SK-N-SH (cell line): ENCODE measurements at regions not wholly inside any gene's neighbourhood (a gene's known extent, or its start where the extent isn't known, plus 50 kb on each side); places are given as distances from the start of the nearest gene placed in this dataset.

Experiments
- CTCF ChIA-PET: fragments of 300-600, 350-600 bp; formaldehyde crosslinking; extraction: SDS; loops from one replicate; lab custom pipeline; 2021; lab: Yijun Ruan, JAX
- POLR2A ChIA-PET: fragments of 350-600 bp; sonication (Branson Sonifier 250); formaldehyde crosslinking; extraction: SDS; loops from one replicate; lab custom pipeline; 2020; ENCODE audit warnings: antibody characterized with exemption, inconsistent platforms; lab: Yijun Ruan, JAX
- DNase-seq: peaks from one replicate; pipeline ENCODE4 v3.0.0; 2012
- H2AFZ ChIP-seq: fragments of 200-600 bp; sonication (generic); 2 replicates; pipeline ENCODE4 v1.8.1; 2016; ENCODE audit warnings: antibody characterized with exemption, mild to moderate bottlenecking, low read depth
- H3F3A ChIP-seq: fragments of 200-600 bp; sonication (generic); replicated peaks from 2 replicates; pipeline ENCODE3; 2016; ENCODE audit warnings: antibody characterized with exemption, mild to moderate bottlenecking; ENCODE audit not compliant: insufficient read depth
- H3K27ac ChIP-seq, 2 experiments: fragments of 200-500 bp in 1 of 2; fragments of 200-600 bp in 1 of 2; sonication (Bioruptor generic) in 1 of 2; sonication (generic), shearing (Covaris generic) in 1 of 2; 2 replicates each; pipeline versions ENCODE4 v1.5.1 to v1.6.1; 2014 to 2016; ENCODE audit warnings: low read depth in 2 of 2, inconsistent platforms in 1 of 2, low read length in 1 of 2, mild to moderate bottlenecking in 1 of 2, mixed read lengths in 1 of 2
- H3K27me3 ChIP-seq: fragments of 200-600 bp; sonication (generic), shearing (Covaris generic); 2 replicates; pipeline ENCODE4 v1.6.1; 2016; ENCODE audit warnings: mixed run types; ENCODE audit not compliant: insufficient read depth
- H3K36me3 ChIP-seq, 2 experiments: fragments of 200-500 bp in 1 of 2; fragments of 200-600 bp in 1 of 2; sonication (Bioruptor generic) in 1 of 2; sonication (generic) in 1 of 2; replicated peaks in 1 of 2; 2 replicates each; pipeline versions ENCODE3 to v1.5.1; 2014 to 2016; ENCODE audit warnings: low read length in 1 of 2, mild to moderate bottlenecking in 1 of 2; ENCODE audit not compliant: insufficient read depth in 2 of 2, control insufficient read depth in 1 of 2
- H3K4me1 ChIP-seq, 2 experiments: fragments of 200-500 bp in 1 of 2; fragments of 200-600 bp in 1 of 2; sonication (Bioruptor generic) in 1 of 2; sonication (generic), shearing (Covaris generic) in 1 of 2; 2 replicates each; pipeline versions ENCODE4 v1.5.1 to v1.6.1; 2014 to 2016; ENCODE audit warnings: low read depth in 1 of 2, low read length in 1 of 2, mixed run types in 1 of 2; ENCODE audit not compliant: insufficient read depth in 2 of 2, control insufficient read depth in 1 of 2
- H3K4me2 ChIP-seq: fragments of 200-600 bp; sonication (generic), shearing (Covaris generic); 2 replicates; pipeline ENCODE4 v1.6.1; 2017; ENCODE audit warnings: mixed run types
- H3K4me3 ChIP-seq, 2 experiments: fragments of 200-500 bp in 1 of 2; fragments of 200-600 bp in 1 of 2; sonication (Bioruptor generic) in 1 of 2; sonication (generic), shearing (Covaris generic) in 1 of 2; 2 replicates each; pipeline versions ENCODE4 v1.5.1 to v1.8.1; 2014 to 2016; ENCODE audit warnings: low read depth in 2 of 2, inconsistent platforms in 1 of 2, low read length in 1 of 2, mild to moderate bottlenecking in 1 of 2, mixed read lengths in 1 of 2, moderate library complexity in 1 of 2
- H3K79me2 ChIP-seq: fragments of 200-600 bp; sonication (generic); 2 replicates; pipeline ENCODE4 v1.8.1; 2017; ENCODE audit warnings: mild to moderate bottlenecking; ENCODE audit not compliant: insufficient read depth
- H3K9ac ChIP-seq: fragments of 200-600 bp; sonication (generic); 2 replicates; pipeline ENCODE4 v1.6.1; 2017; ENCODE audit warnings: mixed run types
- H3K9me2 ChIP-seq: fragments of 200-600 bp; sonication (generic); 2 replicates; pipeline ENCODE4 v1.6.1; 2017; ENCODE audit warnings: mixed run types
- H3K9me3 ChIP-seq: fragments of 200-600 bp; sonication (generic); 2 replicates; pipeline ENCODE4 v1.6.1; 2017; ENCODE audit warnings: mixed run types, mild to moderate bottlenecking, moderate library complexity
- H4K20me1 ChIP-seq: fragments of 200-600 bp; sonication (generic); 2 replicates; pipeline ENCODE4 v1.6.1; 2017; ENCODE audit warnings: mild to moderate bottlenecking, mixed run types; ENCODE audit not compliant: insufficient read depth
- CHD2 ChIP-seq: fragments of 150-350 bp; IDR thresholded peaks from 2 replicates; pipeline ENCODE4 v1.6.1; 2018; ENCODE audit warnings: low read length; ENCODE audit not compliant: partially characterized antibody
- ELF1 ChIP-seq: IDR thresholded peaks from 2 replicates; pipeline ENCODE4 v1.4.0; 2012
- FOSL2 ChIP-seq: IDR thresholded peaks from 2 replicates; pipeline ENCODE4 v1.4.0; 2012; ENCODE audit warnings: low read depth, mild to moderate bottlenecking, moderate library complexity, borderline replicate concordance
- FOXM1 ChIP-seq: IDR thresholded peaks from 2 replicates; pipeline ENCODE4 v1.4.0; 2012; ENCODE audit warnings: low read depth, mild to moderate bottlenecking
- MEF2A ChIP-seq: IDR thresholded peaks from 2 replicates; pipeline ENCODE4 v1.4.0; 2012; ENCODE audit warnings: low read depth, borderline replicate concordance
- PBX3 ChIP-seq: IDR thresholded peaks from 2 replicates; pipeline ENCODE4; 2012
- RCOR1 ChIP-seq: fragments of 150-350 bp; IDR thresholded peaks from 2 replicates; pipeline ENCODE4 v1.6.1; 2017; ENCODE audit warnings: antibody characterized with exemption, low read length
- REST ChIP-seq: IDR thresholded peaks from 2 replicates; pipeline ENCODE4 v1.6.1; 2012; ENCODE audit warnings: mild to moderate bottlenecking, low read depth, low read length, moderate library complexity
- RFX5 ChIP-seq: IDR thresholded peaks from 2 replicates; pipeline ENCODE4 v1.6.1; 2012; ENCODE audit warnings: mild to moderate bottlenecking, improper control_type of control experiment, low read length
- SIN3A ChIP-seq: IDR thresholded peaks from 2 replicates; pipeline ENCODE4 v1.6.1; 2012; ENCODE audit warnings: low read depth, mild to moderate bottlenecking, low read length, moderate library complexity, borderline replicate concordance
- SMC3 ChIP-seq: IDR thresholded peaks from 2 replicates; pipeline ENCODE4 v1.6.1; 2012; ENCODE audit warnings: low read depth, low read length, improper control_type of control experiment
- TAF1 ChIP-seq: IDR thresholded peaks from 2 replicates; pipeline ENCODE4 v1.6.1; 2012; ENCODE audit warnings: low read depth, mild to moderate bottlenecking, low read length, moderate library complexity, borderline replicate concordance
- TCF12 ChIP-seq: IDR thresholded peaks from 2 replicates; pipeline ENCODE4 v1.4.0; 2012
- USF1 ChIP-seq: IDR thresholded peaks from 2 replicates; pipeline ENCODE4 v1.4.0; 2012; ENCODE audit warnings: low read depth, borderline replicate concordance
- YY1 ChIP-seq: IDR thresholded peaks from 2 replicates; pipeline ENCODE4 v1.4.0; 2012; ENCODE audit warnings: low read depth, mild to moderate bottlenecking
- WGBS: methylation state at CpG from one replicate; pipeline ENCODE4 v1.1.6; 2017; ENCODE audit warnings: low lambda C conversion rate; 5-methylcytosine and 5-hydroxymethylcytosine counted together

- no peak for TF ChIP-seq RCOR1
- no peak for TF ChIP-seq RFX5
- TF ChIP-seq SIN3A = no peak
- TF ChIP-seq FOSL2 = no peak
- no peak for TF ChIP-seq CHD2
- TF ChIP-seq REST = no peak
- TF ChIP-seq ELF1 = no peak
- TF ChIP-seq, all 33 proteins: peak for 0
- POLR2A ChIA-PET = no interaction called here
- H3K36me3 ChIP-seq = no peaks in the 10 kb centered on the region
- H3K9me3 ChIP-seq = no peaks in the 10 kb centered on the region
- no peaks in the 10 kb centered on the region for H4K20me1 ChIP-seq
- H3K79me2 ChIP-seq = no peaks in the 10 kb centered on the region
- no peaks in the 10 kb centered on the region for H3F3A ChIP-seq
- WGBS = 25% methylated on average over 1 of the region's 1 CpG
- H3K4me2 ChIP-seq = no peak overlapping the region
- no peaks in the 10 kb centered on the region for H3K9me2 ChIP-seq
- H3K27me3 ChIP-seq = peaks cover 13% of the 10 kb centered on the region; the same call in 1 of the 2 replicates
- H2AFZ ChIP-seq = no peak overlapping the region
- no peak overlapping the region for H3K27ac ChIP-seq
- no peak overlapping the region for H3K4me3 ChIP-seq
- H3K9ac ChIP-seq = no peak overlapping the region
- CTCF ChIA-PET = no interaction called here
- no peak for DNase-seq
- H3K4me1 ChIP-seq = no peaks in the 10 kb centered on the region; a peak in 1 of 4 replicates
Measured at GRCh38 chr6:9563568-9563967, 851.3 kb downstream of the TFAP2A start.

GRCh38 chr6:9554806-9555205 is 860.1 kb downstream of the TFAP2A start:
- Histone ChIP-seq H3K36me3 (no peaks in the 10 kb centered on the region), H3K4me2 (no peak overlapping the region), H2AFZ (no peak overlapping the region), H3F3A (no peaks in the 10 kb centered on the region), H3K27ac (no peak overlapping the region), H4K20me1 (no peaks in the 10 kb centered on the region), H3K27me3 (peaks cover 17% of the 10 kb centered on the region; the same call in 1 of the 2 replicates), H3K9me3 (no peaks in the 10 kb centered on the region), H3K9ac (no peak overlapping the region), H3K4me1 (no peaks in the 10 kb centered on the region; a peak in 1 of 4 replicates), H3K79me2 (no peaks in the 10 kb centered on the region), H3K4me3 (no peak overlapping the region), H3K9me2 (no peaks in the 10 kb centered on the region)
- no peak for DNase-seq
- ChIA-PET CTCF (no interaction called here), POLR2A (no interaction called here)
- TF ChIP-seq USF1 = no peak
- TF ChIP-seq YY1 = no peak
- no peak for TF ChIP-seq TAF1
- no peak for TF ChIP-seq SMC3
- TF ChIP-seq TCF12 = no peak
- TF ChIP-seq MEF2A = no peak
- TF ChIP-seq FOXM1 = no peak
- no peak for TF ChIP-seq PBX3
- no peak for TF ChIP-seq RFX5
